ENCODE measurements at regions not wholly inside any gene's neighbourhood (a gene's known extent, or its start where the extent isn't known, plus 50 kb on each side); places are given as distances from the start of the nearest gene placed in this dataset.

- DNase-seq = no peak
Measured at GRCh38 chr2:16408331-16409005, 257.2 kb downstream of the CYRIA start.

- DNase-seq = no peak
Measured at GRCh38 chr2:16407358-16407757, 258.3 kb downstream of the CYRIA start.

DNA sequence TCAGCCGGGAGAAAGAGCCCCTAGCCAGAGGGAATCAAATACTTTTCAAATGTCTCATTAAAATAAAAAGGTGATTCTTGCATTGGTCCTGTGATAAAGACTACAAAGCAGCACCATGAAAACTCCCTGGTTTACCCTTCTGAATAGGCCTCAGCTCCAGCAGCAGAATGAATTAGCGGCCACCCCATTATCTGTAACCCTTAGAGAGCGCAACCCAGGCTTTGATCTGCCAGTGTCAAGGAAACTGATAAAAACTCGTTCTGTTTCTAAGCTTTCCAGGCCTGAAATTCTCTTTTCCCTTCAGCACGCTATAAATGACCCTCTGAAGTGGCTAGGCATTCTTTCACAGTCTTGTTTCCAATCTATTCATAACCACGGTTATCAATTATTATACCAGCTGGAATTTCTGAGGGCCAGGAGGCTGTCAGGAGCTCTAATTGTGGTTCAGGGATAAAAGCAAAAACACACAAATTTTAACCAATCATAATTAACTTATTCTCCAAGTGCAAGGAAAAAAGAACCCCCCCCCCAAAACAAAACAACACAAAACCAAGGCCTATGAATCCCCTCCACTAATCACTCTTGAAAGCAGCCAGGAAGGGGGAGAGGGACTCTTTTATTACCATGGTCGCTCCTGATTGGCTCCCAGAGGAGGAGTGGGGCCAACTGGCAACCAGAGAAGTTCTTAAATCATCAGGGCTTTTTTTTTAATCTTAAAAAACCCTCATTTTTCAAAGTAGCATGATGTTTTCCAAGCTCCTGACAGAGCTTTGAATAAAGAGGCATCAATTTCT is 258.9 kb downstream of the CYRIA start:
- no peak for DNase-seq

- no peak for DNase-seq
Measured at GRCh38 chr2:16405551-16405950, 260.1 kb downstream of the CYRIA start.

DNA sequence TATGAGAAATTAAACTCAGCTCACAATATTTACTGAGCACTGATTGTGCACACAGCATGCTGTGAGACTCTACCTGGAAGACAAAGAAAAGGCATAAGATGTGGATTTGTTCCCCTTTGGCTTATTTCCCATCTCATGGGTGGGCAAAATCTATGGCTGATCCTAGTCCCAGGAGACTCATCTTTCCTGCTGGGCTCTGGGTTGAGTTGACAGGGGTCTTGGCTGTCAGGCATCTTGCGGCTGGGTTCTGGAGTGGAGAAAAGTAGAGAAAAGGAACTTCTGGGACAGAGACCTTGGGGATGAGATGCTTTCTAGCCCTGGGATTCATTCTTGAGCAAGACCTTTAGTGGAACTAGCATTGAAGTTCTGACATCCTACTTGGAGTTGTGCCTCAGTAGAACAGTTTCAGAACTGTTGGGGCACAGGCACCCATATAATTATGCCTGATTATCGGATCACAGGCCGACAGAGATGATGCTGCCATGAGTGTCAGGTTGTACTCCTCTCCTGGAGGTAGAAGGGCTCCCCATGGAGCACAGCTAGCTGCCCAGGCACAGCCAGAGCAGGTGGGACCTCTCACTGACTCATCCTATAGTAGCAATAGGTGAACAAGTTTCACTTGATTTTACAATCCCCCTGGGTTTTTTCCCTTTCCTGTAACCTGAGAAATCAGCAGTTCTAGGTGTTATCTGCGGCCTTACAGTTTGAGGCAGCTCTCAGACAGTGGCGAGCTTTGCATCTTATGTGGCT is 260.9 kb downstream of the CYRIA start:
- no peak for DNase-seq

GRCh38 chr2:16404146-16404545 is 261.5 kb downstream of the CYRIA start:
- DNase-seq = no peak

DNA sequence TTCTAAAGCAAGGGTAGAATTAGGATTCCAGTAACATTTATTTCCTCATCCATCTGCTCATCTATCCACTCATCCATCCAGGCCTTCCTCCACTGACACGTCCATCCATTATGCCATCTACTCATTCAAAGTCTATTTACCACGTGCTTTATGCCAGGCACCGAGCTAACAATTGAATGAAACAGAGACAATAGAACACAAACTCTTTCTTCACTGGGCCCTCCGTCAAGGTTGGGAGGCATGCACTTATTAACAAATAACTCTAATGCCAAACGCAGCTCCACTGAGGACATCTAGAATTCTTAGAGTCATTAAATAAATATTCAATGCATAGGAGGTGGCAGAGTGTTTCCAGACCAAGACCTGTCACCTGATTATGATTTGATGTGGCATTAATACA is 262.7 kb downstream of the CYRIA start:
- no peak for DNase-seq

GRCh38 chr2:16401761-16402300 is 263.8 kb downstream of the CYRIA start:
- no peak for DNase-seq

GRCh38 chr2:16400127-16400623 is 265.5 kb downstream of the CYRIA start:
- no peak for DNase-seq

GRCh38 chr2:16398486-16399043 is 267.1 kb downstream of the CYRIA start:
- no peak for DNase-seq

GRCh38 chr2:16397681-16398475 is 267.8 kb downstream of the CYRIA start:
- no peak for DNase-seq

- no peak for DNase-seq
Measured at GRCh38 chr2:16396986-16397385, 268.6 kb downstream of the CYRIA start.

- DNase-seq = no peak
Measured at GRCh38 chr2:16396171-16396570, 269.5 kb downstream of the CYRIA start.

- no peak for DNase-seq
Measured at GRCh38 chr2:16395601-16396000, 270.0 kb downstream of the CYRIA start.

DNA sequence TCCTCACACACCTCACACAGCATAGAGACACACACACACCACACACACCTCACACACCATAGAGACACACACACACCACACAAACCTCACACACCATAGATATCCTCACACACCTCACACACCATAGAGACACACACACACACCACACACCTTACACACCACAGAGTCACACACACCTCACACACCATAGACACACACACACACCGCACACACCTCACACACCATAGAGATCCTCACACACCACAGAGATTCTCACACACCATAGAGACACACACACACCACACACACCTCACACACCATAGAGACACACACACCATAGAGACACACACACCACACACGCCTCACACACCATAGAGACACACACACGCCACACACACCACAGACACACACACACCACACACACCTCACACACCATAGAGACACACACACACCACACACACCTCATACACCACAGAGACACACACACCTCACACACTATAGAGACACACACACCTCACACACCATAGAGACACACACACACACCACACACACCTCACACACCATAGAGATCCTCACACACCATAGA is 270.6 kb downstream of the CYRIA start:
- DNase-seq = no peak

DNA sequence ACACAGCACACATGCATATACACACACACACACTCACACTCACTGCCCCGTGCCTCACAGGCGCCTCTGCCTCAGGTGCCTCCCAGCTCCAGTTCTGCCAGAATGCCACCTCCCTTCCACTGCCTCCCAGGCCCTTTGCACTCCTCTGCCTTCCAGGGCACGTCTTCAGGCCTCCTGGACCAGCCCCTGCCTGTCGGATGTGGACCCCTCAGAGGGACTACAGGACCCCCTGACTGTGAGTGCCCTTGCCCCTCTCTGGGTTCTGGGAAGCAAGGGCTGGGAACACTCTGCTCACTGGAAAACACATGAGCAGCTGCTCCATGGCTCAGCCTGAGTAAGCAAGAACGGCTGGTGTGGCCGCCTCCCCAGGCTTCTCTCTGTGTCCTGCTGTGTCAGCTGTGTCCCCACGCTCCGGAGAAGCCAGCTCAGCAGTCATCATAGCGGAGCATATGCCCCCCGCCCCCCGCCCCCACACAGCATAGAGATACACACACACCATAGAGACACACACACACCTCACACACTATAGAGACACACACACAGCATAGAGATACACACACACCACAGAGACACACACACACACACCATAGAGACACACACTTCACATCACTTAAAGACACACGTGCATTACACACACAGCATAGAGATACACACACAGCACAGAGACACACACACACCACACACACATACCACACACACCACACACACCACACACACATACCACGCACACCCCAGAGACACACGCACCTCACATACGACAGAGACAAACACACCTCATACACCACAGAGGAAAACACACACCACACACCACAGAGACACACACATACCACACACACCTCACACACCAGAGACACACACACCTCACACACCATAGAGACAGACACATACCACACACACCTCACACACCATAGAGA is 271.3 kb downstream of the CYRIA start:
- no peak for DNase-seq

DNA sequence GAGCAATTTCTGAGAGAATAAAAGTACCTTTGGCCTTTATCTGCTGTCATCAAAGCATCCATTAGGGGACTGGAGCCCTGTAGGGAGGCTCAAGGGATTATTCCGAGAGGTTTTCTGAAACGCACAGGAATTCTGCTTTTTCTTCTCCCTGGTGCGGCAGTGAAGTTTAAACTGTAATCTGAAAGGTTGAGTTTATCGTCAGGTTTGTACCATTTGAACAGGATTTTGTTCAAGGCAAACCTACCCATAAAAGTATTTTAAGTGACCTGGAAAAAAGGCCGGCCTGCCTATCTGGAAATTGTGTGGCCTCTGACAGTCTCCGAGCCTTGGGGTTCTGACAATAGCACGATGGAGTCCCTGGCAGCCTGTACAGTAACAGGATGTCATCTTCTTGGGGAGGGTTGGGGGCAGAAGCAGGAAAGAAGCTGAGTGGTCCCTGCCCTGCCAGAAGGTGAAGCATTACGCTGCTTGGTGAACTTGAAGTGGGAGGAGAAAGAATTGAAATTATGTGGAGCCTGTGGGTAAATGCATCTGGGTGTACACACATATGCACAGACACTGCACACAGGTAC is 272.0 kb downstream of the CYRIA start:
- DNase-seq = no peak

DNA sequence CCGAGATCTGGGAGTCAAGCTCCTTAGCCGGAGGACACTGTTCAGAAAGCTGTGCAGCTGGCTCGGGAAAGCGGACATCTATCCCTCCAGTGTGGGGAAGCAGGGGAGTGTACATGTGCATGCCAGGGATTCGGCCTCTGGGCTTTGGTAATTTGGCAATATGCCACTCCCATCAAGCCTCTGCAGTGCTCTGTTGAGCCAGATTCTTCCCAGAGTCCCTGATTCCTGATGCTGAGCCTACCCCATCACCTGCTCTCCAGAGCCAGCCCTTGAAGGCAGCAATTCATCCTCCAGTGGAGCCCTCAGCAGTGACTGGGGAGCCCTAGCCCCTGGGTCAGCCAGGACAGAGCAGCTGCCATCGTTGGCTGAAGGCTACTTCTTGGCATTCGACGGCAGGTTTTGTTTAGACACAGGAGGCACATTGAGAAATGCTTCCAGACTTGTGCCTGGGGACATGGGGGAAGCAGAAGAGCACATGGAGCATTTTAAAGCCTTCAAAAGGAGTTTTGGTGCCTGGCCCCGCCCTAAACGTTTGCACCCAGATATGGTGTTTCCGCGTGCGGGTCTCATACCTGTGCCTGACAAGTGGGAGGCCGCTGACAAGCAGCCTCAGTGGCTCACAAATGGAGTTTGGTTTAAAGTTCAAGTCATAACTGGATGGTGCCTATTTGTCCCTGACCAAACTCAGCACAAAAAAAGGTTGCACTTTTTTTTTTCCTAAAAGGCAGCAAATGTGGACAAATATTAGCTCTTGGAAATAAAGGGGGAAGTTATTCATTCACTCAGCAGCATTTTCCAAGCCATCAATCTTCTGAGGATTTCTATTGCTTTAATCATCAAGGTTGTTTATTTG is 272.8 kb downstream of the CYRIA start:
- no peak for DNase-seq

- DNase-seq = no peak
Measured at GRCh38 chr2:16391986-16392385, 273.6 kb downstream of the CYRIA start.
